22Rv1 (cell line): ENCODE measurements at regions not wholly inside any gene's neighbourhood (a gene's known extent, or its start where the extent isn't known, plus 50 kb on each side); places are given as distances from the start of the nearest gene placed in this dataset.

Source experiments
- H3K27ac ChIP-seq: fragments of 450-650 bp; 2 replicates; pipeline ENCODE4 v1.5.1; 2017
- ZFX ChIP-seq: fragments of 450-650 bp; IDR thresholded peaks from 2 replicates; pipeline ENCODE4 v1.6.1; 2017; ENCODE audit warnings: antibody characterized with exemption, borderline replicate concordance
- TF ChIP-seq, protein P1 (sequence below): fragments of 450-650 bp; IDR thresholded peaks from 2 replicates; pipeline ENCODE4 v1.5.1; 2017; ENCODE audit warnings: mild to moderate bottlenecking

- no peak overlapping the region for H3K27ac ChIP-seq
- no peak for TF ChIP-seq ZFX
- TF ChIP-seq, protein P1, sequence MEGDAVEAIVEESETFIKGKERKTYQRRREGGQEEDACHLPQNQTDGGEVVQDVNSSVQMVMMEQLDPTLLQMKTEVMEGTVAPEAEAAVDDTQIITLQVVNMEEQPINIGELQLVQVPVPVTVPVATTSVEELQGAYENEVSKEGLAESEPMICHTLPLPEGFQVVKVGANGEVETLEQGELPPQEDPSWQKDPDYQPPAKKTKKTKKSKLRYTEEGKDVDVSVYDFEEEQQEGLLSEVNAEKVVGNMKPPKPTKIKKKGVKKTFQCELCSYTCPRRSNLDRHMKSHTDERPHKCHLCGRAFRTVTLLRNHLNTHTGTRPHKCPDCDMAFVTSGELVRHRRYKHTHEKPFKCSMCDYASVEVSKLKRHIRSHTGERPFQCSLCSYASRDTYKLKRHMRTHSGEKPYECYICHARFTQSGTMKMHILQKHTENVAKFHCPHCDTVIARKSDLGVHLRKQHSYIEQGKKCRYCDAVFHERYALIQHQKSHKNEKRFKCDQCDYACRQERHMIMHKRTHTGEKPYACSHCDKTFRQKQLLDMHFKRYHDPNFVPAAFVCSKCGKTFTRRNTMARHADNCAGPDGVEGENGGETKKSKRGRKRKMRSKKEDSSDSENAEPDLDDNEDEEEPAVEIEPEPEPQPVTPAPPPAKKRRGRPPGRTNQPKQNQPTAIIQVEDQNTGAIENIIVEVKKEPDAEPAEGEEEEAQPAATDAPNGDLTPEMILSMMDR, result no peak
Measured at GRCh38 chr2:181183878-181184542, 203.6 kb downstream of the UBE2E3 start.

DNA sequence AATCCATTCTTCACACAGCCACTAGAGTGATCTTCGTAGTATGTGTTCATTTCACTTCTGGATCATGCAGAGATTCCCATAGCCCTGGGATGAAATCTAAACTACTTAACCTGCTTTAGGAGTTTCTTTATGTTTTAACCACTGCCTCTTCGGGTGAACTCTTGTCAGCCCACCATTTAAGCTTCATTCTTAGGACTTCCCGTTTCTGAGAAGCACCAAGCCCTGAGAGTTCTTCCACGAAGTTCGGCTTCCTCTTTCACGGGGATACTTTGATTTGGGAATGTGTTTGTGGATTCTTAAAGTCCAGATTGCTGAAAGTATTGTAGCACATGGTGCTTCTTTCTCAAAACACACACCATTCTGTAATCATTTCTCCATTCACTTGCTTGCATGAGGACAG lies 205.0 kb downstream of the UBE2E3 start:
- no peak for TF ChIP-seq ZFX
- TF ChIP-seq, protein P1, result no peak
- H3K27ac ChIP-seq, result no peak overlapping the region

GRCh38 chr2:181185948-181186347 lies 205.5 kb downstream of the UBE2E3 start:
- TF ChIP-seq, protein P1, result no peak
- TF ChIP-seq ZFX, result no peak
- H3K27ac ChIP-seq, result no peak overlapping the region

DNA sequence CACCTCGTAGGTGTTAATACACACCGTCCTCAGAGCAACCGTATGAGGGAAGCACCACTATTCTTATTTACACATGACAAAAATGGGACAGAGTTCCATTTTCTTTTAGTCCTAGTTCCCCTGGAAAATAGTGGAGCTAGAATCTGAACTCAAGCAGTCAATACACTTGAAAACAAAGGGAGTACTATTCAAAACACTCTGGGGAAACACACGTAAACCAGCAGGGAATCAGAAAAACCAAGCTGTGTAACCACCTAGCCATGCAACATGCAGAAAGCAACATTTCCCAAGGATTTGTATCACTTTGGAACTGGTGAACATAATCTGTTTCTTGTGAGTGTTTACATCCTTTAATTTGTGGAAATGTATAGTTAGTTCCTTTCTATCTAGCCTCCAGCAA lies 208.2 kb downstream of the UBE2E3 start:
- no peak overlapping the region for H3K27ac ChIP-seq
- TF ChIP-seq ZFX, result no peak
- TF ChIP-seq, protein P1, result no peak

GRCh38 chr2:181189951-181190350 lies 209.5 kb downstream of the UBE2E3 start:
- TF ChIP-seq, protein P1, result no peak
- TF ChIP-seq ZFX, result no peak

GRCh38 chr2:181190711-181191110 lies 210.3 kb downstream of the UBE2E3 start:
- no peak overlapping the region for H3K27ac ChIP-seq
- TF ChIP-seq, protein P1, result no peak
- TF ChIP-seq ZFX, result no peak

More at GRCh38 chr2:181189951-181190350, 209.5 kb downstream of the UBE2E3 start:
- no peak overlapping the region for H3K27ac ChIP-seq

DNA sequence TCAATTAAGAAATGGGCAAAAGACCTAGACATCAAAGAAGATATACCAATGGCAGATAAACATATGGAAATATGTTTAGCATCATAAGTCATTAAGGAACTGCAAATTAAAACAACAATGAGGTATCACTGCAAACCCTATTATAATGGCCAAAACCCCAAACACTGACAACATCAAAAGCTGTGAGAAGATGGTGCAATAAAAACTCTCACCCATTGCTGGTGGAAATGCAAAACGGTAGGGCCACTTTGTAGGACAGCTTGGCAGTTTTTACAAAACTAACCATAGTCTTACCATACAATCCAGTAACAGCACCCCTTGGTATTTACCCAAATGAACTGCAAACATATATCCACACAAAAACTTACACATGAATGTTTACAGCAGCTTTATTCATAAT lies 213.1 kb downstream of the UBE2E3 start:
- TF ChIP-seq ZFX, result no peak
- TF ChIP-seq, protein P1, result no peak
- H3K27ac ChIP-seq, result no peak overlapping the region
